H1 (cell line): ENCODE measurements at regions not wholly inside any gene's neighbourhood (a gene's known extent, or its start where the extent isn't known, plus 50 kb on each side); places are given as distances from the start of the nearest gene placed in this dataset.

Experiments
- BRCA1 ChIP-seq: IDR thresholded peaks from 2 replicates; pipeline ENCODE4 v1.6.1; 2012; ENCODE audit warnings: low read depth, low read length, improper control_type of control experiment
- E2F6 ChIP-seq: IDR thresholded peaks from 2 replicates; pipeline ENCODE4 v1.6.1; 2012; ENCODE audit warnings: inconsistent platforms
- EGR1 ChIP-seq: IDR thresholded peaks from 2 replicates; pipeline ENCODE4 v1.6.1; 2011; ENCODE audit warnings: low read depth, low read length, borderline replicate concordance
- FOSL1 ChIP-seq: IDR thresholded peaks from 2 replicates; pipeline ENCODE4 v1.6.1; 2011; ENCODE audit warnings: mild to moderate bottlenecking, low read depth, low read length, moderate library complexity; ENCODE audit not compliant: insufficient read depth
- HDAC2 ChIP-seq, 2 experiments: fragments of 300-600 bp in 1 of 2; sonication (generic) in 1 of 2; IDR thresholded peaks; 2 replicates each; pipeline ENCODE4 v1.6.1; 2011 to 2012; ENCODE audit warnings: low read depth in 2 of 2, low read length in 2 of 2, mild to moderate bottlenecking in 2 of 2, moderate library complexity in 2 of 2, borderline replicate concordance in 1 of 2, inconsistent platforms in 1 of 2
- NANOG ChIP-seq: IDR thresholded peaks from 2 replicates; pipeline ENCODE4 v1.6.1; 2011; ENCODE audit warnings: low read length, low read depth, mild to moderate bottlenecking, inconsistent platforms; ENCODE audit not compliant: insufficient read depth, poor library complexity, severe bottlenecking
- POLR2A ChIP-seq, 2 experiments: IDR thresholded peaks; 1 replicate in 1 of 2; 2 replicates in 1 of 2; pipeline ENCODE4 v1.6.1; 2011; ENCODE audit warnings: low read depth in 2 of 2, low read length in 2 of 2, mild to moderate bottlenecking in 2 of 2; ENCODE audit errors: control extremely low read depth in 1 of 2
- POLR2AphosphoS5 ChIP-seq: IDR thresholded peaks from 2 replicates; pipeline ENCODE4 v1.6.1; 2011; ENCODE audit warnings: low read depth, low read length
- RAD21 ChIP-seq, 2 experiments: IDR thresholded peaks in 1 of 2; conservative IDR thresholded peaks in 1 of 2; 2 replicates each; pipeline ENCODE4 v1.6.1; 2011; ENCODE audit warnings: low read depth in 2 of 2, low read length in 2 of 2, improper control_type of control experiment in 1 of 2, inconsistent platforms in 1 of 2, mild to moderate bottlenecking in 1 of 2, moderate library complexity in 1 of 2
- SP1 ChIP-seq: IDR thresholded peaks from 2 replicates; pipeline ENCODE4 v1.6.1; 2011; ENCODE audit warnings: low read depth, low read length
- ZNF274 ChIP-seq: IDR thresholded peaks from 2 replicates; pipeline ENCODE4 v1.7.0; 2012; ENCODE audit warnings: low read length, borderline replicate concordance; ENCODE audit errors: extremely low read depth
- TF ChIP-seq, protein P1 (sequence below), 3 experiments: IDR thresholded peaks; 1 replicate in 2 of 3; 2 replicates in 1 of 3; pipeline versions ENCODE4 v1.5.1 to v1.6.1; 2011; ENCODE audit warnings: low read length in 3 of 3, mild to moderate bottlenecking in 3 of 3, inconsistent platforms in 2 of 3, low read depth in 1 of 3, moderate library complexity in 1 of 3; ENCODE audit not compliant: insufficient read depth in 1 of 3; ENCODE audit errors: control extremely low read depth in 1 of 3
- TF ChIP-seq, protein P2 (sequence below): IDR thresholded peaks from 2 replicates; pipeline ENCODE4 v1.6.1; 2011; ENCODE audit warnings: low read length, improper control_type of control experiment

DNA sequence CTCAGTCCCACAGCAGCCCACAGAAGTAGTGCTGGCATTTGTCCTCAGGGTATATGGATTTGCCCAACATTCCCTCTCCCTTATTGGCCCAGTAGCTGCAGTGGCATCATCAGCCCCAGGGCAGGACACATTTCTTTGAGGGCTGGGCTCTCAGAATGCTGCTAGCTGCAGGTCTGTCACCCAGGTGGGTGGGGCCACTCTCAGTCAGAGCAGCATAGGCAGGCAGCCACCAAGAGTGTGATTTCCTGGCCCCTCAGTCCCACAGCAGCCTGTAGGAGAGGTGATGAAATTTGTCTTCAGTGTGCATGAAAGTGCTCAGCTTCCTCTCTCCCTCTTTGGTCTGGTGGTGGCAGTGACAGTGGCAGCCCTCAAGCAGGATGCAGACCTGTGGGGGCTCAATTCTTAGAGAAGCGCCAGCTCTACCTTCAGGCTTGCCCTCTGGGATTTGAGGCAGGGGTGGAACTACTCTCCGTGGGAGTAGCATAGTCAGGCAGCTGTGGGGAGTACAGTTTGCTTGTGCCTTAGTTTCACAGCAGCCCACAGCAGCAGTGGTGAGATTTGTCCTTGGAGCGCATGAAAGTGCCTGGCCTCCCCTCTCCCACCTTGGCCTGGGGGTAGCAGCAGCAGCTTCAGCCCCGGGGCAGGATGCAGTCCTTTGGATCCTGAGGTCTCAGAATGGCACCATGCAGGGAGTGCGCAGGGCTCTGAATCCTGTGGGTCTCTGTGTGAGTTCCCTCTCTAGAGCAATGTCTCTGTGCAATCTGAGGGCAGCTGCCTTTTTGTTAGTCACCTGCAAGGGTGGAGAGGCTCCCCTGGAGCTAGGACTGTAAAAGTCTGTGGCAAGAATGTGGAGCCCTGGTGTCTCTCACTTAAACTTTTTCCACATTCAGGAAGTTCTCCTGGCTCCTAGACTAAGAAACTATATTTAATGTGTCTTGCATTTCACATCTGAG is 1229.1 kb downstream of the ROBO2 start:
- TF ChIP-seq SP1 (no peak), POLR2A (IDR thresholded peaks at IDR 0.05; ENCODE audit: control extremely low read depth in 1 of 2, low read depth in 2 of 2, low read length in 2 of 2) (no peak), POLR2AphosphoS5 (no peak), RAD21 (IDR thresholded peaks at IDR 0.05 in 1 of 2, conservative IDR thresholded peaks at IDR 0.05 in 1 of 2; ENCODE audit: low read depth in 2 of 2, low read length in 2 of 2) (no peak), HDAC2 (IDR thresholded peaks at IDR 0.05; ENCODE audit: borderline replicate concordance in 1 of 2, low read depth in 2 of 2, low read length in 2 of 2) (no peak), ZNF274 (no peak), BRCA1 (no peak), E2F6 (no peak), FOSL1 (no peak), EGR1 (no peak), NANOG (no peak)
- TF ChIP-seq, protein P1, sequence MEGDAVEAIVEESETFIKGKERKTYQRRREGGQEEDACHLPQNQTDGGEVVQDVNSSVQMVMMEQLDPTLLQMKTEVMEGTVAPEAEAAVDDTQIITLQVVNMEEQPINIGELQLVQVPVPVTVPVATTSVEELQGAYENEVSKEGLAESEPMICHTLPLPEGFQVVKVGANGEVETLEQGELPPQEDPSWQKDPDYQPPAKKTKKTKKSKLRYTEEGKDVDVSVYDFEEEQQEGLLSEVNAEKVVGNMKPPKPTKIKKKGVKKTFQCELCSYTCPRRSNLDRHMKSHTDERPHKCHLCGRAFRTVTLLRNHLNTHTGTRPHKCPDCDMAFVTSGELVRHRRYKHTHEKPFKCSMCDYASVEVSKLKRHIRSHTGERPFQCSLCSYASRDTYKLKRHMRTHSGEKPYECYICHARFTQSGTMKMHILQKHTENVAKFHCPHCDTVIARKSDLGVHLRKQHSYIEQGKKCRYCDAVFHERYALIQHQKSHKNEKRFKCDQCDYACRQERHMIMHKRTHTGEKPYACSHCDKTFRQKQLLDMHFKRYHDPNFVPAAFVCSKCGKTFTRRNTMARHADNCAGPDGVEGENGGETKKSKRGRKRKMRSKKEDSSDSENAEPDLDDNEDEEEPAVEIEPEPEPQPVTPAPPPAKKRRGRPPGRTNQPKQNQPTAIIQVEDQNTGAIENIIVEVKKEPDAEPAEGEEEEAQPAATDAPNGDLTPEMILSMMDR (IDR thresholded peaks at IDR 0.05; ENCODE audit: control extremely low read depth in 1 of 3, insufficient read depth in 1 of 3, low read depth in 1 of 3, low read length in 3 of 3): no peak
- TF ChIP-seq, protein P2, sequence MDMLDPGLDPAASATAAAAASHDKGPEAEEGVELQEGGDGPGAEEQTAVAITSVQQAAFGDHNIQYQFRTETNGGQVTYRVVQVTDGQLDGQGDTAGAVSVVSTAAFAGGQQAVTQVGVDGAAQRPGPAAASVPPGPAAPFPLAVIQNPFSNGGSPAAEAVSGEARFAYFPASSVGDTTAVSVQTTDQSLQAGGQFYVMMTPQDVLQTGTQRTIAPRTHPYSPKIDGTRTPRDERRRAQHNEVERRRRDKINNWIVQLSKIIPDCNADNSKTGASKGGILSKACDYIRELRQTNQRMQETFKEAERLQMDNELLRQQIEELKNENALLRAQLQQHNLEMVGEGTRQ: no peak
